ENCODE measurements at regions not wholly inside any gene's neighbourhood (a gene's known extent, or its start where the extent isn't known, plus 50 kb on each side); places are given as distances from the start of the nearest gene placed in this dataset.
A peak's percentile ranks its signal among the peaks of the same experiment; 100 is the strongest.
"Not testable (repeated sequence)": the region's sequence is repeated elsewhere in the genome, so short reads cannot be mapped to it uniquely, and the experiment has no call there.

- H3K79me2 ChIP-seq (ENCODE audit: control insufficient read depth, insufficient read depth, low read length, unreplicated experiment) = no peaks in the 10 kb centered on the region
- no peaks in the 10 kb centered on the region for H3K36me3 ChIP-seq (ENCODE audit: insufficient read depth, low read length)
- no peak overlapping the region for H3K4me3 ChIP-seq (ENCODE audit: low read depth, low read length)
- no peak overlapping the region for H3K27ac ChIP-seq (ENCODE audit: low read depth, low read length)
- no peaks in the 10 kb centered on the region for H3K27me3 ChIP-seq (ENCODE audit: insufficient read depth, low read length)
- no peak overlapping the region for H2AFZ ChIP-seq (ENCODE audit: low read length, unreplicated experiment)
- no peaks in the 10 kb centered on the region for H3K4me1 ChIP-seq (ENCODE audit: control insufficient read depth, insufficient read depth, low read length, unreplicated experiment)
Measured at GRCh38 chr1:102821707-102822106, 286.6 kb downstream of the COL11A1 start.

DNA sequence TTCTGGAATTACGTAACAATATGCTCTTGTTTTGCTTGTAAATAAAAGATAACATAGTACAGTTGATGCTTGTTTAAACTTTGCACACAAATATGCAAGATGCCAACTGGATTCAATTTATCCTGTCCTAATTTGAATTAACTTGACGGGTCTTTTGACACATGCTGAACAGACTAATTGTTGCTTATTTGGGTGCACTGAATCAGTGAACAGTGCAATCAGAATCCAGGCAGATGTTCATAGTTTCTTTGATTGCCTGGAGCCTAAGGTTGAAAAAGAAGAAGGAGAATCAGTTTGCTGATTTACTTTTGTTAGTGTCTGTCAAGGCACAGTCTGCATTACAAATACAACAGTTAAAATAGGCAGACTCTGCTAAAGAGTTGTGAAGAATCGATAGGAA is 307.9 kb downstream of the COL11A1 start:
- Histone ChIP-seq H3K4me3 (ENCODE audit: low read depth, low read length) (no peak overlapping the region), H3K4me1 (ENCODE audit: control insufficient read depth, insufficient read depth, low read length, unreplicated experiment) (peaks cover 9% of the 10 kb centered on the region), H3K27ac (ENCODE audit: low read depth, low read length) (no peak overlapping the region), H3K79me2 (ENCODE audit: control insufficient read depth, insufficient read depth, low read length, unreplicated experiment) (no peaks in the 10 kb centered on the region), H2AFZ (ENCODE audit: low read length, unreplicated experiment) (peak overlapping the region; percentile 65), H3K36me3 (ENCODE audit: insufficient read depth, low read length) (no peaks in the 10 kb centered on the region), H3K27me3 (ENCODE audit: insufficient read depth, low read length) (no peaks in the 10 kb centered on the region)

DNA sequence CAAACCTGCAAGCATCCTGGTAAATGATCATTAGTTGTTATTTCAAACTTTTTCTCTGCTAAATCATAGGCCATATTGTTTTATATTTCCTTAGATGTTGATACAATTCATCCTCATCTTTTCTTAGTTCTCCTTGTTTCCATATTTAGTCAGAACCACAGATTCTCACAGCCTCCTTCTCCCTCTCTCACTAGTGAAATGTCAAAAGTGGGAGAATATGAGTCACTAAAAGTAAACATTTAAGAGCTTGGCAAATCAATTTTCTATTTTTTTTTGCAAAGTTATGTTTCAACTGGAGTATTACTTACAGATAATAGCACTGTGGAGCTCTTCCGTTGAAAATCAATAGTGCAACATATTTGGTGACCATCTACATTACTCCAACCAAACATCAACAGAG is 308.8 kb downstream of the COL11A1 start:
- Histone ChIP-seq H3K27ac (ENCODE audit: low read depth, low read length) (no peak overlapping the region), H3K36me3 (ENCODE audit: insufficient read depth, low read length) (no peaks in the 10 kb centered on the region), H3K27me3 (ENCODE audit: insufficient read depth, low read length) (no peaks in the 10 kb centered on the region), H3K79me2 (ENCODE audit: control insufficient read depth, insufficient read depth, low read length, unreplicated experiment) (no peaks in the 10 kb centered on the region), H3K4me1 (ENCODE audit: control insufficient read depth, insufficient read depth, low read length, unreplicated experiment) (peaks cover 9% of the 10 kb centered on the region), H2AFZ (ENCODE audit: low read length, unreplicated experiment) (no peak overlapping the region), H3K4me3 (ENCODE audit: low read depth, low read length) (no peak overlapping the region)

DNA sequence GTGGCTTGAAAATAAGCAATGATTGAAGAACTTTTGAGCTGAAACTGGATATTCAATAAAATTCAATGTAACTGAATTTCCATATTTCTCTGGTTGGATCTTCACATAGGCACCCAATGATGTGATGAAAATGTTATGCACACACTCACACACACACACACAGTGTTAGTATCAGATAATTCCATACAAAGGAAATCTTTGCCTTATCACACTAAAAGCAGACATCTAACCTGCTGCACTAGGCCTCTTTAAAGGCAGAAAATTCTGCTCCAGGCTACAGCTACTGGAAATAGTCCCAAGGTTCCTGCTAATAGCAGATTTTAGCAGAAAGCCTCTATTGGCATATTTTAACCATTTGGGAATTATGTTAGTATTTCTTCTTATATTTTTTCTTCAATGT is 309.6 kb downstream of the COL11A1 start:
- no peaks in the 10 kb centered on the region for H3K79me2 ChIP-seq (ENCODE audit: control insufficient read depth, insufficient read depth, low read length, unreplicated experiment)
- no peaks in the 10 kb centered on the region for H3K36me3 ChIP-seq (ENCODE audit: insufficient read depth, low read length)
- H3K4me1 ChIP-seq (ENCODE audit: control insufficient read depth, insufficient read depth, low read length, unreplicated experiment) = peaks cover 9% of the 10 kb centered on the region
- H3K27me3 ChIP-seq (ENCODE audit: insufficient read depth, low read length) = no peaks in the 10 kb centered on the region
- no peak overlapping the region for H3K4me3 ChIP-seq (ENCODE audit: low read depth, low read length)
- no peak overlapping the region for H2AFZ ChIP-seq (ENCODE audit: low read length, unreplicated experiment)
- H3K27ac ChIP-seq (ENCODE audit: low read depth, low read length) = no peak overlapping the region

DNA sequence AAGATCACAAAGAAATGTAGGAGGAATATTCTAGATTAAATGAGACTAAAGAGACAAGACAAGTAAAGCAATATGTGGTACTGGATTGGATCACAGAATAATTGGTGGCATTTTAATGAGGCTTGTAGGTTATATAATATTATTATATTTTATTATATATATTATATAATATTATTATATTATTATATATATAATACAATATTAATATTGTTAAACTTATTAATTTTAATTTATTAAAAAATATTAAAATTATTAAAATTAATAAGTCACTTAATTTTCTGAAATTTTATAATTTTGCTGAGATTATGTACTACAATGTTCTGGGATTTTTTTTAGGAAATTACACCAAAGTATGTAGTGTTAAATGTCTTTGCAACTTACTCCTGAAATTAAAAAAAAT is 311.9 kb downstream of the COL11A1 start:
- Histone ChIP-seq H3K79me2 (ENCODE audit: control insufficient read depth, insufficient read depth, low read length, unreplicated experiment) (no peaks in the 10 kb centered on the region), H3K4me1 (ENCODE audit: control insufficient read depth, insufficient read depth, low read length, unreplicated experiment) (peaks cover 9% of the 10 kb centered on the region)

GRCh38 chr1:102790997-102791396 is 317.3 kb downstream of the COL11A1 start:
- H3K27ac ChIP-seq (ENCODE audit: low read depth, low read length) = no peak overlapping the region
- H3K79me2 ChIP-seq (ENCODE audit: control insufficient read depth, insufficient read depth, low read length, unreplicated experiment) = no peaks in the 10 kb centered on the region
- H3K4me1 ChIP-seq (ENCODE audit: control insufficient read depth, insufficient read depth, low read length, unreplicated experiment) = no peaks in the 10 kb centered on the region
- H3K36me3 ChIP-seq (ENCODE audit: insufficient read depth, low read length) = no peaks in the 10 kb centered on the region
- H2AFZ ChIP-seq (ENCODE audit: low read length, unreplicated experiment) = no peak overlapping the region
- no peaks in the 10 kb centered on the region for H3K27me3 ChIP-seq (ENCODE audit: insufficient read depth, low read length)
- H3K4me3 ChIP-seq (ENCODE audit: low read depth, low read length) = no peak overlapping the region

More for the DNA sequence above, 311.9 kb downstream of the COL11A1 start:
- no peak overlapping the region for H2AFZ ChIP-seq (ENCODE audit: low read length, unreplicated experiment)
- H3K27ac ChIP-seq (ENCODE audit: low read depth, low read length) = no peak overlapping the region
- H3K36me3 ChIP-seq (ENCODE audit: insufficient read depth, low read length) = no peaks in the 10 kb centered on the region
- no peak overlapping the region for H3K4me3 ChIP-seq (ENCODE audit: low read depth, low read length)
- H3K27me3 ChIP-seq (ENCODE audit: insufficient read depth, low read length) = no peaks in the 10 kb centered on the region

DNA sequence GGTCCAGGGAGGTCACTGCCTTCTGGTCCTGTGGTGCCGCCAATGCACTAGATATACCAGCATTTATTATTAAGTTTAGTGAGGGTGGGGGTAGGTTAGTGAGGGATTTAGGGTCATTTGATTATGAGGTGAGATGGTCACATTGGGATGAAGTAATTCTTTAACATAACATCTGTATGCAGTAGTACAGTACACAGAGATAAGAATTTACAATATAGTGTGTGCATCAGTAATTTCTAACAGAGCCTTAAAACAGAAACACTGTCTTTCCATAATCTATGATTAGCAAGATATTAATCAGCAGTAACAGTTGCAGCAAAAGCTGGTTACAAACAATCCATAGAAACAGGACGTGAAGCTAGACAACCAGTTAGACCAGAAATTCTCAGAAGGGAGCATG is 318.4 kb downstream of the COL11A1 start:
- H3K27ac ChIP-seq (ENCODE audit: low read depth, low read length); H3K27me3 ChIP-seq (ENCODE audit: insufficient read depth, low read length); H2AFZ ChIP-seq (ENCODE audit: low read length, unreplicated experiment): not testable (repeated sequence)

GRCh38 chr1:102783487-102783886 is 324.8 kb downstream of the COL11A1 start:
- Histone ChIP-seq H3K4me3 (ENCODE audit: low read depth, low read length) (no peak overlapping the region), H3K36me3 (ENCODE audit: insufficient read depth, low read length) (no peaks in the 10 kb centered on the region), H3K27me3 (ENCODE audit: insufficient read depth, low read length) (no peaks in the 10 kb centered on the region), H3K4me1 (ENCODE audit: control insufficient read depth, insufficient read depth, low read length, unreplicated experiment) (no peaks in the 10 kb centered on the region), H2AFZ (ENCODE audit: low read length, unreplicated experiment) (no peak overlapping the region), H3K79me2 (ENCODE audit: control insufficient read depth, insufficient read depth, low read length, unreplicated experiment) (no peaks in the 10 kb centered on the region), H3K27ac (ENCODE audit: low read depth, low read length) (no peak overlapping the region)

More for the DNA sequence above, 318.4 kb downstream of the COL11A1 start:
- H3K4me3 ChIP-seq (ENCODE audit: low read depth, low read length); H3K4me1 ChIP-seq (ENCODE audit: control insufficient read depth, insufficient read depth, low read length, unreplicated experiment); H3K36me3 ChIP-seq (ENCODE audit: insufficient read depth, low read length); H3K79me2 ChIP-seq (ENCODE audit: control insufficient read depth, insufficient read depth, low read length, unreplicated experiment): not testable (repeated sequence)

GRCh38 chr1:102782144-102782543 is 326.2 kb downstream of the COL11A1 start:
- Histone ChIP-seq H3K36me3 (ENCODE audit: insufficient read depth, low read length) (no peaks in the 10 kb centered on the region), H3K27me3 (ENCODE audit: insufficient read depth, low read length) (no peaks in the 10 kb centered on the region), H3K4me1 (ENCODE audit: control insufficient read depth, insufficient read depth, low read length, unreplicated experiment) (no peaks in the 10 kb centered on the region), H2AFZ (ENCODE audit: low read length, unreplicated experiment) (no peak overlapping the region), H3K27ac (ENCODE audit: low read depth, low read length) (no peak overlapping the region), H3K4me3 (ENCODE audit: low read depth, low read length) (no peak overlapping the region), H3K79me2 (ENCODE audit: control insufficient read depth, insufficient read depth, low read length, unreplicated experiment) (no peaks in the 10 kb centered on the region)

DNA sequence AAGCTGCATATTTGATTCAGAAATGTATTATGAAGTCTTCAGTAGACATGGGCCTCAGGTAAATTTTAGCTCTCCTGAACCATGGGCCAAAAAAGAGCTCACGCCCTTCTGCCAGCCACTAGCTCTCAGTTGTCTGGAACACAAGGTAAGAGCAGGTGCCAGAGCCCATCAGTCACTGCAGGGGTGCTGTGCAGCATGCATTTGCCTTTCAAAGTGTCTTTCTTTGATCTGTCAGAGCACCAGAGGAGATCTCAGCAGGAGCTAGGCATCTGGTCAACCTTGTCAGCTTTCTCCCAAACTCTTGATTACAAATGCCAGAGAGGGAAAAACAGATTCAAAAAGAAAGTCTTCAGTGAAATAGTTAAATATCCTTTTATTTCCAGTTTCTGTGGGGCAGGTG is 332.3 kb downstream of the COL11A1 start:
- no peak overlapping the region for H3K4me3 ChIP-seq (ENCODE audit: low read depth, low read length)
- no peaks in the 10 kb centered on the region for H3K36me3 ChIP-seq (ENCODE audit: insufficient read depth, low read length)
- no peak overlapping the region for H3K27ac ChIP-seq (ENCODE audit: low read depth, low read length)
- no peaks in the 10 kb centered on the region for H3K27me3 ChIP-seq (ENCODE audit: insufficient read depth, low read length)
- H2AFZ ChIP-seq (ENCODE audit: low read length, unreplicated experiment) = no peak overlapping the region
- no peaks in the 10 kb centered on the region for H3K4me1 ChIP-seq (ENCODE audit: control insufficient read depth, insufficient read depth, low read length, unreplicated experiment)
- no peaks in the 10 kb centered on the region for H3K79me2 ChIP-seq (ENCODE audit: control insufficient read depth, insufficient read depth, low read length, unreplicated experiment)

DNA sequence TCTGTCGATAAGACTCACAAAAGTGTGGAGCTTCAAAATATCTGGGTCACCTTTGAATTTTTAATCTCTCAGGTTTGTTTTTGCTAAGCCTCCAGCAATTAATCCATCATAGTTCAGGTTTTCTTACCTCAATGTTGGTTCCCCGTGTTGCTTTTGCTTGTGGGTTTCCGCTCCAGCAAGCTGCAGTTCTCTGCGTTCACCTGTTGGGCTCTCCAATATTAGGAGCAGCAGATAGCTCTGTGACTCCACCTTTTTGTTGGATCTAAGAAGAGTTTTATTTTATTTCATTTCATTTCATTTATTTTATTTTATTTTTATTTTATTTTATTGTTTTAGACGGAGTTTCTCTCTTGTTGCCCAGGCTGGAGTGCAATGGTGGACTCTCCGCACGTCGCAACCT is 335.5 kb downstream of the COL11A1 start:
- Histone ChIP-seq H3K36me3 (ENCODE audit: insufficient read depth, low read length) (no peaks in the 10 kb centered on the region), H3K4me1 (ENCODE audit: control insufficient read depth, insufficient read depth, low read length, unreplicated experiment) (no peaks in the 10 kb centered on the region), H3K27me3 (ENCODE audit: insufficient read depth, low read length) (no peaks in the 10 kb centered on the region), H2AFZ (ENCODE audit: low read length, unreplicated experiment) (no peak overlapping the region), H3K4me3 (ENCODE audit: low read depth, low read length) (no peak overlapping the region), H3K79me2 (ENCODE audit: control insufficient read depth, insufficient read depth, low read length, unreplicated experiment) (no peaks in the 10 kb centered on the region), H3K27ac (ENCODE audit: low read depth, low read length) (no peak overlapping the region)
